MM.1S (cell line): ENCODE measurements at regions not wholly inside any gene's neighbourhood (a gene's known extent, or its start where the extent isn't known, plus 50 kb on each side); places are given as distances from the start of the nearest gene placed in this dataset.

Source experiments
- DNase-seq: peaks from one replicate; pipeline ENCODE4 v3.0.0-alpha.2; 2015
- H2AFZ ChIP-seq: fragments of 300-600 bp; sonication (generic); 2 replicates; pipeline ENCODE4 v1.6.0; 2016; ENCODE audit warnings: antibody characterized with exemption, low read length
- H3F3A ChIP-seq: fragments of 300-600 bp; sonication (generic); 2 replicates; pipeline ENCODE4 v1.6.1; 2016; ENCODE audit warnings: mild to moderate bottlenecking, antibody characterized with exemption, low read length, moderate library complexity, mixed read lengths; ENCODE audit not compliant: insufficient read depth
- H3K27ac ChIP-seq: fragments of 300-600 bp; sonication (generic); 2 replicates; pipeline ENCODE4 v1.5.1; 2016; ENCODE audit warnings: mild to moderate bottlenecking, low read length
- H3K27me3 ChIP-seq: fragments of 300-600 bp; sonication (generic); replicated peaks from 2 replicates; pipeline ENCODE4 v1.6.0; 2016; ENCODE audit warnings: low read length; ENCODE audit not compliant: insufficient read depth
- H3K36me3 ChIP-seq: fragments of 300-600 bp; sonication (generic); replicated peaks from 2 replicates; pipeline ENCODE4 v1.6.1; 2016; ENCODE audit warnings: mild to moderate bottlenecking, low read length, mixed read lengths; ENCODE audit not compliant: insufficient read depth
- H3K4me1 ChIP-seq: fragments of 300-600 bp; sonication (generic); 2 replicates; pipeline ENCODE4 v1.6.1; 2016; ENCODE audit warnings: low read length, mixed read lengths
- H3K4me2 ChIP-seq: fragments of 300-600 bp; sonication (generic); 2 replicates; pipeline ENCODE4 v1.6.0; 2016; ENCODE audit warnings: low read depth, low read length
- H3K4me3 ChIP-seq: fragments of 300-600 bp; sonication (generic); 2 replicates; pipeline ENCODE4 v1.5.1; 2016; ENCODE audit warnings: low read length, mixed read lengths
- H3K79me2 ChIP-seq: fragments of 300-600 bp; sonication (generic); 2 replicates; pipeline ENCODE4 v1.6.1; 2016; ENCODE audit warnings: mixed run types, low read length, mixed read lengths
- H3K9ac ChIP-seq: fragments of 300-600 bp; sonication (generic); 2 replicates; pipeline ENCODE4 v1.6.1; 2016; ENCODE audit warnings: low read length, mixed read lengths
- H3K9me2 ChIP-seq: fragments of 300-600 bp; sonication (generic); replicated peaks from 2 replicates; pipeline ENCODE4 v1.6.1; 2016; ENCODE audit warnings: mild to moderate bottlenecking, low read length, mixed read lengths; ENCODE audit not compliant: insufficient read depth
- H3K9me3 ChIP-seq: fragments of 300-600 bp; sonication (generic); replicated peaks from 2 replicates; pipeline ENCODE4 v1.6.1; 2016; ENCODE audit warnings: mild to moderate bottlenecking, low read length, mixed read lengths; ENCODE audit not compliant: insufficient read depth
- H4K20me1 ChIP-seq: fragments of 300-600 bp; sonication (generic); 2 replicates; pipeline ENCODE4 v1.6.1; 2016; ENCODE audit warnings: mild to moderate bottlenecking, low read length, moderate library complexity, mixed read lengths; ENCODE audit not compliant: insufficient read depth
- CTCF ChIP-seq: fragments of 300-600 bp; sonication (generic); IDR thresholded peaks from 2 replicates; pipeline ENCODE4 v1.5.1; 2016; ENCODE audit warnings: antibody characterized with exemption, low read length, mixed read lengths
- EZH2 ChIP-seq: fragments of 300-600 bp; sonication (generic); optimal IDR thresholded peaks from 2 replicates; pipeline ENCODE3; 2017; ENCODE audit warnings: low read depth, mild to moderate bottlenecking, antibody characterized with exemption, low read length, mixed read lengths
- EZH2phosphoT487 ChIP-seq: fragments of 300-600 bp; sonication (generic); IDR thresholded peaks from 2 replicates; pipeline ENCODE4 v1.6.1; 2018; ENCODE audit warnings: antibody characterized with exemption, low read length

- Histone ChIP-seq H3K4me2 (no peak overlapping the region), H3K27ac (no peak overlapping the region), H4K20me1 (no peaks in the 10 kb centered on the region), H3F3A (no peaks in the 10 kb centered on the region), H3K4me3 (no peak overlapping the region), H3K9me2 (no peaks in the 10 kb centered on the region), H3K4me1 (no peaks in the 10 kb centered on the region), H3K27me3 (no peaks in the 10 kb centered on the region), H3K9ac (no peak overlapping the region), H2AFZ (no peak overlapping the region), H3K36me3 (no peaks in the 10 kb centered on the region), H3K9me3 (no peaks in the 10 kb centered on the region), H3K79me2 (no peaks in the 10 kb centered on the region)
- DNase-seq, result no peak
- TF ChIP-seq CTCF, result no peak
- no peak for TF ChIP-seq EZH2phosphoT487
- no peak for TF ChIP-seq EZH2
Measured at GRCh38 chr2:217414429-217414828, 554.6 kb upstream of the TNP1 start.

GRCh38 chr2:217413193-217413592 is 553.3 kb upstream of the TNP1 start:
- Histone ChIP-seq H3K4me2 (no peak overlapping the region), H2AFZ (no peak overlapping the region), H3K79me2 (no peaks in the 10 kb centered on the region), H3K36me3 (no peaks in the 10 kb centered on the region), H3K9ac (no peak overlapping the region), H3K9me2 (no peaks in the 10 kb centered on the region), H3K27me3 (no peaks in the 10 kb centered on the region), H4K20me1 (no peaks in the 10 kb centered on the region), H3K9me3 (no peaks in the 10 kb centered on the region), H3K4me1 (no peaks in the 10 kb centered on the region), H3K4me3 (no peak overlapping the region), H3F3A (no peaks in the 10 kb centered on the region), H3K27ac (no peak overlapping the region)
- no peak for DNase-seq
- TF ChIP-seq EZH2 (no peak), EZH2phosphoT487 (no peak), CTCF (no peak)

GRCh38 chr2:217412721-217413120 is 552.9 kb upstream of the TNP1 start:
- Histone ChIP-seq H3K9me2 (no peaks in the 10 kb centered on the region), H3F3A (no peaks in the 10 kb centered on the region), H4K20me1 (no peaks in the 10 kb centered on the region), H3K27ac (no peak overlapping the region), H3K79me2 (no peaks in the 10 kb centered on the region), H3K4me1 (no peaks in the 10 kb centered on the region), H3K36me3 (no peaks in the 10 kb centered on the region), H2AFZ (no peak overlapping the region), H3K9ac (no peak overlapping the region), H3K9me3 (no peaks in the 10 kb centered on the region), H3K4me2 (no peak overlapping the region), H3K4me3 (no peak overlapping the region), H3K27me3 (no peaks in the 10 kb centered on the region)
- DNase-seq, result no peak
- TF ChIP-seq EZH2phosphoT487, result no peak
- no peak for TF ChIP-seq CTCF
- no peak for TF ChIP-seq EZH2

- Histone ChIP-seq H3K4me3 (no peak overlapping the region), H3K9me3 (no peaks in the 10 kb centered on the region), H3K36me3 (no peaks in the 10 kb centered on the region), H3K9me2 (no peaks in the 10 kb centered on the region), H3K9ac (no peak overlapping the region), H3K4me2 (no peak overlapping the region), H3F3A (no peaks in the 10 kb centered on the region), H3K79me2 (no peaks in the 10 kb centered on the region), H4K20me1 (no peaks in the 10 kb centered on the region), H2AFZ (no peak overlapping the region), H3K4me1 (no peaks in the 10 kb centered on the region), H3K27ac (no peak overlapping the region), H3K27me3 (no peaks in the 10 kb centered on the region)
- DNase-seq, result no peak
- TF ChIP-seq CTCF (no peak), EZH2phosphoT487 (no peak), EZH2 (no peak)
Measured at GRCh38 chr2:217412277-217412676, 552.4 kb upstream of the TNP1 start.
